ENCODE measurements at regions not wholly inside any gene's neighbourhood (a gene's known extent, or its start where the extent isn't known, plus 50 kb on each side); places are given as distances from the start of the nearest gene placed in this dataset.

- intact Hi-C loops (cut with DNase I; ENCODE audit: low total_unique reads), result no loop called here
- Histone ChIP-seq H3K9me3 (no peaks in the 10 kb centered on the region), H3K4me3 (no peak overlapping the region), H3K27me3 (no peaks in the 10 kb centered on the region), H3K36me3 (no peaks in the 10 kb centered on the region), H3K27ac (no peak overlapping the region), H3K4me1 (no peaks in the 10 kb centered on the region)
- in situ Hi-C loops (cut with MboI; ENCODE audit: low pct_ligation_motif_present in 1 of 4, low pct_unique_long_range_greater_than_20kb in 1 of 4, low sequenced_read_pairs in 3 of 4), result no loop called here
- no peak for DNase-seq
- 61 to 62% methylated on average over 1 of the region's 1 CpG for whole genome bisulfite sequencing, 2 donors (ENCODE audit: low coverage in 1 of 2)
- TF ChIP-seq POLR2A (IDR thresholded peaks at IDR 0.05), result no peak
- no peak for TF ChIP-seq EP300 (IDR thresholded peaks at IDR 0.05; ENCODE audit: low read depth)
- no peak for TF ChIP-seq CTCF (IDR thresholded peaks at IDR 0.05)
- TF ChIP-seq POLR2AphosphoS5 (IDR thresholded peaks at IDR 0.05), result no peak
These were observed 441.8 kb downstream of the CDH2 start for GRCh38 chr18:27735117-27735516.

- Histone ChIP-seq H3K4me3 (no peak overlapping the region), H3K4me1 (no peaks in the 10 kb centered on the region), H3K36me3 (no peaks in the 10 kb centered on the region), H3K27me3 (no peaks in the 10 kb centered on the region), H3K9me3 (peaks cover 6 to 7% of the 10 kb centered on the region in 2 donors), H3K27ac (no peak overlapping the region)
- no peak for TF ChIP-seq CTCF (IDR thresholded peaks at IDR 0.05)
- no peak for TF ChIP-seq EP300 (IDR thresholded peaks at IDR 0.05; ENCODE audit: low read depth)
- TF ChIP-seq POLR2A (IDR thresholded peaks at IDR 0.05), result no peak
- TF ChIP-seq POLR2AphosphoS5 (IDR thresholded peaks at IDR 0.05), result no peak
- intact Hi-C loops (cut with DNase I; ENCODE audit: low total_unique reads) (no loop called here), in situ Hi-C loops (cut with MboI; ENCODE audit: low pct_ligation_motif_present in 1 of 4, low pct_unique_long_range_greater_than_20kb in 1 of 4, low sequenced_read_pairs in 3 of 4) (no loop called here)
- DNase-seq, result no peak
- WGBS, 2 donors (ENCODE audit: low coverage in 1 of 2), result 84 to 94% methylated on average over 3 of the region's 3 CpGs
These were observed 445.7 kb downstream of the CDH2 start for GRCh38 chr18:27731211-27731610.

GRCh38 chr18:27728659-27729058, 448.3 kb downstream of the CDH2 start:
- Histone ChIP-seq H3K9me3 (peaks cover 6 to 7% of the 10 kb centered on the region in 2 donors), H3K36me3 (no peaks in the 10 kb centered on the region), H3K4me1 (no peaks in the 10 kb centered on the region), H3K4me3 (no peak overlapping the region), H3K27ac (no peak overlapping the region), H3K27me3 (no peaks in the 10 kb centered on the region)
- in situ Hi-C loops (cut with MboI; ENCODE audit: low pct_ligation_motif_present in 1 of 4, low pct_unique_long_range_greater_than_20kb in 1 of 4, low sequenced_read_pairs in 3 of 4) (no loop called here), intact Hi-C loops (cut with DNase I; ENCODE audit: low total_unique reads) (no loop called here)
- TF ChIP-seq EP300 (IDR thresholded peaks at IDR 0.05; ENCODE audit: low read depth) (no peak), POLR2AphosphoS5 (IDR thresholded peaks at IDR 0.05) (no peak), POLR2A (IDR thresholded peaks at IDR 0.05) (no peak), CTCF (IDR thresholded peaks at IDR 0.05) (no peak)
- no peak for DNase-seq

GRCh38 chr18:27724362-27724761, 452.6 kb downstream of the CDH2 start:
- H3K36me3 ChIP-seq, result no peaks in the 10 kb centered on the region
- 50 to 72% methylated on average over 1 to 2 of the region's 2 CpGs for WGBS, 2 donors (ENCODE audit: low coverage in 1 of 2)

More at GRCh38 chr18:27724362-27724761, 452.6 kb downstream of the CDH2 start:
- H3K4me3 ChIP-seq, result no peak overlapping the region
- intact Hi-C loops (cut with DNase I; ENCODE audit: low total_unique reads), result no loop called here
- peaks cover 6 to 7% of the 10 kb centered on the region in 2 donors for H3K9me3 ChIP-seq
- H3K27ac ChIP-seq, result no peak overlapping the region
- H3K27me3 ChIP-seq, result no peaks in the 10 kb centered on the region
- TF ChIP-seq POLR2A (IDR thresholded peaks at IDR 0.05), result no peak
- TF ChIP-seq POLR2AphosphoS5 (IDR thresholded peaks at IDR 0.05), result no peak
- TF ChIP-seq CTCF (IDR thresholded peaks at IDR 0.05), result no peak
- no peak for TF ChIP-seq EP300 (IDR thresholded peaks at IDR 0.05; ENCODE audit: low read depth)
- DNase-seq, result no peak
- H3K4me1 ChIP-seq, result no peaks in the 10 kb centered on the region
- in situ Hi-C loops (cut with MboI; ENCODE audit: low pct_ligation_motif_present in 1 of 4, low pct_unique_long_range_greater_than_20kb in 1 of 4, low sequenced_read_pairs in 3 of 4), result no loop called here
